HepG2 (cell line): ENCODE measurements at regions not wholly inside any gene's neighbourhood (a gene's known extent, or its start where the extent isn't known, plus 50 kb on each side); places are given as distances from the start of the nearest gene placed in this dataset.

Experiments
- ATAC-seq: fragments of 200-7000 bp; cut with Tn5 transposase; 3 replicates; pipeline ENCODE4 v1.9.1; 2020; ENCODE audit warnings: mild to moderate bottlenecking, moderate library complexity
- BruUV-seq: library from RNA; stranded (reverse); fragments of 400-500 nt; replicated peaks from 2 replicates; lab custom pipeline; 2021; lab: Mats Ljungman, UMichigan
- CTCF ChIA-PET: fragments of 300-600 bp; formaldehyde crosslinking; extraction: SDS; loops from one replicate; lab custom pipeline; 2021; ENCODE audit warnings: low total read pairs, inconsistent platforms, low intra/inter-chr PET ratio; lab: Yijun Ruan, JAX
- POLR2A ChIA-PET: fragments of 350-600 bp; sonication (Branson Sonifier 250); formaldehyde crosslinking; loops from one replicate; lab custom pipeline; 2020; ENCODE audit warnings: antibody characterized with exemption, inconsistent platforms; lab: Yijun Ruan, JAX
- DNase-seq: peaks from one replicate; pipeline ENCODE4 v3.0.0-alpha.2; 2015; ENCODE audit warnings: low spot score
- FAIRE-seq: peaks from 3 replicates; lab custom pipeline; 2011; peaks lifted over from hg19 to GRCh38; lab: Jason Lieb, UNC
- H2AFZ ChIP-seq: one replicate; pipeline ENCODE4 v1.6.1; 2011; ENCODE audit warnings: low read length, inconsistent platforms
- H3K27ac ChIP-seq: fragments of 300-600 bp; 3 replicates; pipeline ENCODE4 v1.8.0; 2011; ENCODE audit warnings: mixed run types, mild to moderate bottlenecking, mixed read lengths, low read length, inconsistent platforms; ENCODE audit not compliant: insufficient read depth; ENCODE audit errors: extremely low read length
- H3K27me3 ChIP-seq, 2 experiments: fragments of 200-600 bp in 1 of 2; 2 replicates in 1 of 2; 3 replicates in 1 of 2; pipeline versions ENCODE4 v1.6.0 to v1.8.0; 2011; ENCODE audit warnings: low read length in 2 of 2, mild to moderate bottlenecking in 2 of 2, moderate library complexity in 2 of 2, inconsistent platforms in 1 of 2; ENCODE audit not compliant: insufficient read depth in 2 of 2, control insufficient read depth in 1 of 2
- H3K36me3 ChIP-seq, 2 experiments: fragments of 200-600 bp in 1 of 2; replicated peaks in 1 of 2; 2 replicates in 1 of 2; 3 replicates in 1 of 2; pipeline versions ENCODE4 v1.5.1 to v1.8.0; 2011; ENCODE audit warnings: low read length in 2 of 2, inconsistent platforms in 1 of 2; ENCODE audit not compliant: insufficient read depth in 2 of 2, control insufficient read depth in 1 of 2
- H3K4me1 ChIP-seq: 2 replicates; pipeline ENCODE4 v1.5.1; 2012; ENCODE audit warnings: low read length, inconsistent platforms; ENCODE audit not compliant: insufficient read depth
- H3K4me2 ChIP-seq: 2 replicates; pipeline ENCODE4 v1.6.0; 2011; ENCODE audit warnings: low read depth, low read length, inconsistent platforms
- H3K4me3 ChIP-seq, 3 experiments: fragments of 200-600 bp in 1 of 3; sonication (generic), shearing (Covaris generic) in 1 of 3; replicated peaks in 1 of 3; 2 replicates each; pipeline ENCODE4 v1.5.1; 2011 to 2016; ENCODE audit warnings: low read length in 3 of 3, inconsistent platforms in 2 of 3, low read depth in 2 of 3, mild to moderate bottlenecking in 2 of 3, control low read depth in 1 of 3, mixed read lengths in 1 of 3; ENCODE audit not compliant: insufficient read depth in 1 of 3
- H3K79me2 ChIP-seq: one replicate; pipeline ENCODE4 v1.6.1; 2011; ENCODE audit warnings: low read length, inconsistent platforms; ENCODE audit not compliant: insufficient read depth
- H3K9ac ChIP-seq: 2 replicates; pipeline ENCODE4 v1.6.0; 2011; ENCODE audit warnings: mild to moderate bottlenecking, low read depth, low read length, inconsistent platforms; ENCODE audit not compliant: insufficient read depth
- H3K9me3 ChIP-seq: 2 replicates; pipeline ENCODE4 v1.5.1; 2012; ENCODE audit warnings: mild to moderate bottlenecking, low read length
- H4K20me1 ChIP-seq: 2 replicates; pipeline ENCODE4 v1.6.0; 2011; ENCODE audit warnings: inconsistent platforms, mild to moderate bottlenecking, low read length, moderate library complexity; ENCODE audit not compliant: insufficient read depth
- AKNA ChIP-seq: sonication (generic); formaldehyde crosslinking; IDR thresholded peaks from 2 replicates; pipeline ENCODE4 v1.4.0; 2020; ENCODE audit warnings: missing genetic modification reagents, borderline replicate concordance
- IRF9 ChIP-seq: sonication (generic); formaldehyde crosslinking; IDR thresholded peaks from 2 replicates; pipeline ENCODE4 v1.8.0; 2022; ENCODE audit warnings: missing genetic modification reagents, mild to moderate bottlenecking, borderline replicate concordance
- IRX3 ChIP-seq: sonication (generic); formaldehyde crosslinking; IDR thresholded peaks from 2 replicates; pipeline ENCODE4 v1.8.1; 2023; ENCODE audit warnings: mild to moderate bottlenecking, low read depth, missing genetic modification reagents, borderline replicate concordance
- KLF15 ChIP-seq: sonication (generic); formaldehyde crosslinking; IDR thresholded peaks from 2 replicates; pipeline ENCODE4 v1.8.1; 2023; ENCODE audit warnings: borderline replicate concordance, mild to moderate bottlenecking, inconsistent platforms, missing genetic modification reagents, mixed read lengths
- PAWR ChIP-seq: sonication (generic); formaldehyde crosslinking; IDR thresholded peaks from 2 replicates; pipeline ENCODE4 v1.4.0; 2020; ENCODE audit warnings: missing genetic modification reagents, mild to moderate bottlenecking, borderline replicate concordance
- SCMH1 ChIP-seq: sonication (generic); formaldehyde crosslinking; IDR thresholded peaks from 2 replicates; pipeline ENCODE4 v1.9.0; 2021; ENCODE audit warnings: missing genetic modification reagents, mild to moderate bottlenecking, borderline replicate concordance
- TFDP1 ChIP-seq: IDR thresholded peaks from 2 replicates; pipeline ENCODE4 v1.6.1; 2016; ENCODE audit warnings: missing compliant biosample characterization, missing genetic modification reagents, borderline replicate concordance
- ZFP62 ChIP-seq: sonication (generic); formaldehyde crosslinking; IDR thresholded peaks from 2 replicates; pipeline ENCODE4 v1.4.0; 2020; ENCODE audit warnings: missing genetic modification reagents
- ZNF292 ChIP-seq: sonication (generic); formaldehyde crosslinking; IDR thresholded peaks from 2 replicates; pipeline ENCODE4 v1.8.1; 2022; ENCODE audit warnings: mild to moderate bottlenecking, low read depth, missing genetic modification reagents, borderline replicate concordance
- ZNF460 ChIP-seq: sonication (generic); formaldehyde crosslinking; IDR thresholded peaks from 2 replicates; pipeline ENCODE4 v1.5.1; 2020; ENCODE audit warnings: missing genetic modification reagents, mild to moderate bottlenecking, borderline replicate concordance
- ZNF589 ChIP-seq: sonication (generic); formaldehyde crosslinking; conservative IDR thresholded peaks from 2 replicates; pipeline ENCODE4 v1.8.0; 2022; ENCODE audit warnings: mild to moderate bottlenecking, moderate library complexity, missing genetic modification reagents
- ZNF598 ChIP-seq: sonication (generic); formaldehyde crosslinking; IDR thresholded peaks from 2 replicates; pipeline ENCODE4 v1.5.1; 2020; ENCODE audit warnings: mild to moderate bottlenecking, missing genetic modification reagents, borderline replicate concordance
- ZNF781 ChIP-seq: sonication (generic); formaldehyde crosslinking; IDR thresholded peaks from 2 replicates; pipeline ENCODE4 v1.5.1; 2020; ENCODE audit warnings: borderline replicate concordance, mild to moderate bottlenecking, missing genetic modification reagents; ENCODE audit errors: not compliant biosample characterization
- WGBS: methylation state at CpG from one replicate; pipeline ENCODE4 v1.1.6; 2017; ENCODE audit warnings: low lambda C conversion rate; 5-methylcytosine and 5-hydroxymethylcytosine counted together
- in situ Hi-C: cut with HindIII; loops from 2 replicates; pipeline ENCODE4 v1.10.0; 2017; ENCODE audit warnings: low pct_unique_long_range_greater_than_20kb; ENCODE audit not compliant: extremely low pct_ligation_motif_present
- intact Hi-C: fragments of 100-400 bp; cut with micrococcal nuclease; formaldehyde crosslinking; loops from one replicate; pipeline ENCODE4 v1.10.0; 2022; ENCODE audit not compliant: unreplicated experiment
- TF ChIP-seq, protein P1 (sequence below): sonication (generic); formaldehyde crosslinking; IDR thresholded peaks from 2 replicates; pipeline ENCODE4 v1.5.0; 2020; ENCODE audit warnings: missing genetic modification reagents

- TF ChIP-seq AKNA (CRISPR knock-in tag), result no peak
- no peak for TF ChIP-seq IRX3 (CRISPR knock-in tag)
- no peak for TF ChIP-seq KLF15 (CRISPR knock-in tag)
- TF ChIP-seq, protein P1, sequence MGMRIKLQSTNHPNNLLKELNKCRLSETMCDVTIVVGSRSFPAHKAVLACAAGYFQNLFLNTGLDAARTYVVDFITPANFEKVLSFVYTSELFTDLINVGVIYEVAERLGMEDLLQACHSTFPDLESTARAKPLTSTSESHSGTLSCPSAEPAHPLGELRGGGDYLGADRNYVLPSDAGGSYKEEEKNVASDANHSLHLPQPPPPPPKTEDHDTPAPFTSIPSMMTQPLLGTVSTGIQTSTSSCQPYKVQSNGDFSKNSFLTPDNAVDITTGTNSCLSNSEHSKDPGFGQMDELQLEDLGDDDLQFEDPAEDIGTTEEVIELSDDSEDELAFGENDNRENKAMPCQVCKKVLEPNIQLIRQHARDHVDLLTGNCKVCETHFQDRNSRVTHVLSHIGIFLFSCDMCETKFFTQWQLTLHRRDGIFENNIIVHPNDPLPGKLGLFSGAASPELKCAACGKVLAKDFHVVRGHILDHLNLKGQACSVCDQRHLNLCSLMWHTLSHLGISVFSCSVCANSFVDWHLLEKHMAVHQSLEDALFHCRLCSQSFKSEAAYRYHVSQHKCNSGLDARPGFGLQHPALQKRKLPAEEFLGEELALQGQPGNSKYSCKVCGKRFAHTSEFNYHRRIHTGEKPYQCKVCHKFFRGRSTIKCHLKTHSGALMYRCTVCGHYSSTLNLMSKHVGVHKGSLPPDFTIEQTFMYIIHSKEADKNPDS, result no peak
- no peak for TF ChIP-seq ZNF589 (CRISPR knock-in tag)
- TF ChIP-seq ZFP62 (CRISPR knock-in tag), result no peak
These were observed 211.6 kb upstream of the ZMIZ1 start (continued) for GRCh38 chr10:78857193-78857592.

DNA sequence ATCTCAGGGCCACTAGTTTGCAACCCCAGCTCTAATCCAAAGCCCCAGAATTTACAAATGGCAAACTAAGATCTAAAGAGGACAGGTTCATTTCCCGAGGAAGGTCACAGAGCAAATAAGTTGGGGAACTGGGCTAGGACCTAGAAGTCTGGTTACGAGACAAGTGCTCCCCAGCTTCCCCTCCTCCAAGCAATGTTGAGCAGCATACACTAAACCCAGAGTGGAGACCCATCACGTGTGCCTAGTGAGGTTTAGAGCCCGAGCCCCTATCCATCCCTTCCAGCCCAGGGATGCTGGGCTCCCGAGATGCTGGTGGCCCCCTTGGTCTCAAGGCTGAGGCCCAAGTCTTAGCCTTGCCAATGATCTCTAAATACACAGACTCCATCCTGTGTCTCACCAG lies 209.5 kb upstream of the ZMIZ1 start:
- no peaks in the 10 kb centered on the region for H3K9me3 ChIP-seq
- H4K20me1 ChIP-seq, result no peaks in the 10 kb centered on the region
- H3K36me3 ChIP-seq, result no peaks in the 10 kb centered on the region
- H3K4me1 ChIP-seq, result no peaks in the 10 kb centered on the region
- ATAC-seq, result no peak
- CTCF ChIA-PET, result no interaction called here
- DNase-seq, result no peak
- in situ Hi-C loops, result no loop called here
- FAIRE-seq, result no peak
- H3K9ac ChIP-seq, result no peak overlapping the region
- H3K4me2 ChIP-seq, result no peak overlapping the region
- peaks cover 1 to 14% of the 10 kb centered on the region in 2 experiments; a peak in 4 of 5 replicates for H3K27me3 ChIP-seq
- H3K79me2 ChIP-seq, result no peaks in the 10 kb centered on the region
- H3K27ac ChIP-seq, result no peak overlapping the region
- WGBS, result 8% methylated on average over 3 of the region's 5 CpGs
- BruUV-seq, result no TSS peak
- no peak overlapping the region for H3K4me3 ChIP-seq
- intact Hi-C loops, result no loop called here
- no peak overlapping the region for H2AFZ ChIP-seq
- POLR2A ChIA-PET, result no interaction called here
- TF ChIP-seq ZNF781, result no peak
- no peak for TF ChIP-seq ZNF292 (CRISPR knock-in tag)
- TF ChIP-seq IRF9, result no peak
- no peak for TF ChIP-seq SCMH1 (CRISPR knock-in tag)
- TF ChIP-seq TFDP1 (CRISPR knock-in tag), result no peak
- TF ChIP-seq ZNF460 (CRISPR knock-in tag), result no peak
- TF ChIP-seq ZNF598 (CRISPR knock-in tag), result no peak
- TF ChIP-seq PAWR (CRISPR knock-in tag), result no peak
